Activated T-cell treated with anti-CD3 and anti-CD28 coated beads, Interleukin-2, amount 50 U/mL, for 4 hours (primary cell): ENCODE measurements at regions not wholly inside any gene's neighbourhood (a gene's known extent, or its start where the extent isn't known, plus 50 kb on each side); places are given as distances from the start of the nearest gene placed in this dataset.

ENCODE experiments used
- ATAC-seq, 2 donors: fragments of 200-7000 bp; cut with Tn5 transposase; one replicate each; pipeline ENCODE4 v1.10.0; 2021
- DNase-seq: peaks from one replicate; pipeline ENCODE4 v3.0.0-alpha.2; 2020
- H3K27me3 Mint-ChIP-seq: one replicate; pipeline ENCODE4 v1.8.0; 2021; ENCODE audit warnings: low read depth, mixed read lengths
- H3K36me3 Mint-ChIP-seq: one replicate; pipeline ENCODE4 v1.8.0; 2022; ENCODE audit warnings: mixed read lengths; ENCODE audit not compliant: insufficient read depth
- H3K4me1 Mint-ChIP-seq: one replicate; pipeline ENCODE4 v1.8.0; 2021; ENCODE audit warnings: low read depth, mixed read lengths
- H3K4me3 Mint-ChIP-seq: one replicate; pipeline ENCODE4 v1.8.0; 2021; ENCODE audit warnings: mild to moderate bottlenecking, moderate library complexity, mixed read lengths
- H3K9me3 Mint-ChIP-seq: one replicate; pipeline ENCODE4 v1.8.0; 2021; ENCODE audit warnings: mixed read lengths

DNA sequence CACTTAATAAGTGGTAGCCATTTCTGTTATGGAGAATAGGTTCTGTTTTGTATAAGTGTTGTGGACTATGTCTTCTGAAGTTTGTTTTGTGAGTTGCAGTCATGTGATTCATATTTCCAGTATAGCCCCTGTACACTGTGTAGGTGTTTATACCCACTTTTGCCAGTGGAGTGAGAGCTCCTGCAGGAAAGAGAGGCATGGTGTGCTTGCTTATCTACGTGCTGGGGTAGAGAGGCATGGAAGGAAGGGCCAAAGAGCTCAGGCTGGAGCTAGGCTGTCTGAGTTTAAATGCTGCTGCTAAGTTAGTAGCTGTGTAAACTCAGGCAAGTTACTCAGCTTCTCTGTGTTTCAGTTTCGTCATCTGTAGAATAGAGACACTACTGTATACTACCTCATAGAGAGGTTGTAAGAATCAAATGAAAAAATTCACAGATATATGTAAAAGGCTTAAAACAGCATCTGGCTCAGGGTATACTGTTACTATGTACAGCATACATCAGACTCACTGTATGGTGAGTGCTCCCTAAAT is 88.2 kb upstream of the SLC38A2 start:
- Mint-ChIP-seq H3K9me3 (no peaks in the 10 kb centered on the region), H3K27me3 (no peaks in the 10 kb centered on the region), H3K4me1 (peaks cover 54% of the 10 kb centered on the region), H3K36me3 (no peaks in the 10 kb centered on the region), H3K4me3 (peak overlapping the region; percentile 38)
- ATAC-seq, result peak; percentile 85 to 87
- no peak for DNase-seq

DNA sequence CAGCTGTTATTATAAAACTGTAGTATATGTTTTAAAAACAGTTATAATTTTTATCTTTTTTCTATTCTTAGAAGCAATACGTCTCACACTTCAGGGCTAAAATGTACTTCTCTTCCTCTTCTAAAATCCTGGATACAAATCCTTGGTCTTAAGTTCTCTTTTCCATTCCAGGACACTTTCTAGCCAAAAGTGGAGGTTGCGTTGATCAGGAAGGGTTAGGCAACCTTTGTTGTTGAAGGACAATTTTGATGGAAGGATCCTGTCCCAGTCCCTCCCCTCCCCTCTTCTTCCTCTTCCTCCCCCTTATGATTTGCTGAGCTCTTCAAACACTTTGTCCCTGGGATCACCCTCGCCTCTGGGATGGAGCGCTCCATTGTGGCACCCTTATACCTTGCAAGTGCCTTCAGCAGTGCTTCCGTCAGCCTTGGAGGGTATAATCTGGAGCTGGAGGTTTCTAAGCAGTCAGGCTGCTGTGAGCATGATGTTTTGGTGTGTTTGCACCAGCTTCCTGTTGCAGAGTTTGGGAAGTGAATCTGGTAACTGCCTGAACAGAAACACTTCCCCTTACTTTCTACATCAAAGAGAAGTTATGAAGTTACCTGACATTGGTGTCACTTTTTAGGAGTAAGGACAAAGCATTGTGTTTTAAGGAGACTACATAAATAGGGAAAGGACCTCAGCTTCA is 87.4 kb upstream of the SLC38A2 start:
- Mint-ChIP-seq H3K27me3 (no peaks in the 10 kb centered on the region), H3K4me1 (peaks cover 61% of the 10 kb centered on the region), H3K4me3 (peak overlapping the region; percentile 66), H3K9me3 (no peaks in the 10 kb centered on the region), H3K36me3 (no peaks in the 10 kb centered on the region)
- ATAC-seq, result no peak
- DNase-seq, result no peak

DNA sequence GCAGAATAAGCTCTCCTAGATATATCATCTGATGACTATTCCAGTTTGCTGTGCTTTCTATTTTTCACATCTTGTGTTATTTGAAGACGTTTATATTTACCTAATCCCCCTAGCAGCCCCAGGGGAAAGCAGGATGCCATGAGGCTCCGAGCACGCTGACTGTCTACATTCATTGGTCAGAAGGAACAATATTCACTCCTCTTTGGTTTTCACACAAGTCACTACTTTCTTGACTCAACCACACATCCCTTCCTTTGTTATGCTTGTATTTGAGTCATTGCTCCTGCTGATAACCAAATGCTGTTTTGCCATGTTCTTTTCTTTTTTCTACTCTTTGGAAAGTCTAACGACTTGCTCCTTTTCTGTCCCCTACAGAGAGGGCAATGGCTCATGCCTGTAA is 86.5 kb upstream of the SLC38A2 start:
- peak; percentile 70 to 72 for ATAC-seq
- no peaks in the 10 kb centered on the region for H3K9me3 Mint-ChIP-seq
- H3K4me3 Mint-ChIP-seq, result peak overlapping the region; percentile 57

DNA sequence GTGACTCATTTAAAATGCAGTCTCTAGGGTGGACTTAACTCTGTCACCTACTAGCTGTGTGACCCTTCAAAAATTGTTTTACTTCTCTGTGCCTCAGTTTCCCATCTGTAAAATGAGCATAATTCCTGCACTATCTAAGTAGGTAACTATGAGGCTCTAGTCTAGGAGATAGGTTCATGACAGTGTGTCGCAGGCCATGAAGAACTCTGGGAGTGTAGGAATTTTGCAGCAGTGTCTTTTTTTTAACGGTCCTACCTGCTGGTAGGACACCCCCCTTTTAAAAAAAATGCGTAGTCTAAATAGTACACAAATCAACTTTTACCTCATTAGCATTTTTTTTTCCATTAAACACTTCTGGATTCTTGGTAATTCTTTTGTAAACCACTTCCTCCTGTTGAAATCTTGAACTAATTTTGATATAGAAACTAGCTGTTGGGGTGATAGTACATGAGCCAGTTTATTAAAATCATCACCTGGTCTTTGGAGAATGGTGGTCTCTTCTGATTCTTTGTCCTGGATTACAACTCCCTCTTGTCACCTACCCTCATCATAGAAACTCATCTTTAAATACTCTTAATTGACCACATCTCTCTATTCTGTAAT is 86.0 kb upstream of the SLC38A2 start:
- Mint-ChIP-seq H3K9me3 (no peaks in the 10 kb centered on the region), H3K27me3 (no peaks in the 10 kb centered on the region), H3K4me3 (peak overlapping the region; percentile 57), H3K36me3 (no peaks in the 10 kb centered on the region), H3K4me1 (peaks cover 67% of the 10 kb centered on the region)
- DNase-seq, result no peak
- ATAC-seq, result peak; percentile 4 to 15

More for the DNA sequence above, 86.5 kb upstream of the SLC38A2 start:
- H3K36me3 Mint-ChIP-seq, result no peaks in the 10 kb centered on the region
- H3K4me1 Mint-ChIP-seq, result peaks cover 67% of the 10 kb centered on the region
- no peaks in the 10 kb centered on the region for H3K27me3 Mint-ChIP-seq
- peak; percentile 9 for DNase-seq

DNA sequence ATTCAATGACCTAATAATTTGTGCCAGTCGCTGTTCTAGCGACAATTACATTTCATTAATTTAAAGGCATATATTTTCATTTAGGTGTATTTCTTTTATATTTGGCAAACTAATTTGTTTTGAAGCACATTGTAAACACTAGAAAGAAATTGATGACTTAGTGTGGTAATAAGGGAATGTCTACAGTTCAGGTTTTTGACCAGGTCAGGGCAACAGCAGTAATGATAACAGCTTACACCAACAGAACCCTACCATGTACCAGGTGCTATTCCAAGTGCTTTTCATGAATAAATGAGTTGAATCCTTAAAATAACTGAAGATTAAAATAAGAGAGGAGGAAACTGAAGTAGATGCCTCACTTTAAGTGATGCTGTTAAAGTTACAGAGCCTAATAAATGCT is 85.4 kb upstream of the SLC38A2 start:
- Mint-ChIP-seq H3K9me3 (no peaks in the 10 kb centered on the region), H3K27me3 (no peaks in the 10 kb centered on the region), H3K36me3 (no peaks in the 10 kb centered on the region), H3K4me1 (peaks cover 67% of the 10 kb centered on the region), H3K4me3 (no peak overlapping the region)
- DNase-seq, result no peak
- ATAC-seq, result no peak

DNA sequence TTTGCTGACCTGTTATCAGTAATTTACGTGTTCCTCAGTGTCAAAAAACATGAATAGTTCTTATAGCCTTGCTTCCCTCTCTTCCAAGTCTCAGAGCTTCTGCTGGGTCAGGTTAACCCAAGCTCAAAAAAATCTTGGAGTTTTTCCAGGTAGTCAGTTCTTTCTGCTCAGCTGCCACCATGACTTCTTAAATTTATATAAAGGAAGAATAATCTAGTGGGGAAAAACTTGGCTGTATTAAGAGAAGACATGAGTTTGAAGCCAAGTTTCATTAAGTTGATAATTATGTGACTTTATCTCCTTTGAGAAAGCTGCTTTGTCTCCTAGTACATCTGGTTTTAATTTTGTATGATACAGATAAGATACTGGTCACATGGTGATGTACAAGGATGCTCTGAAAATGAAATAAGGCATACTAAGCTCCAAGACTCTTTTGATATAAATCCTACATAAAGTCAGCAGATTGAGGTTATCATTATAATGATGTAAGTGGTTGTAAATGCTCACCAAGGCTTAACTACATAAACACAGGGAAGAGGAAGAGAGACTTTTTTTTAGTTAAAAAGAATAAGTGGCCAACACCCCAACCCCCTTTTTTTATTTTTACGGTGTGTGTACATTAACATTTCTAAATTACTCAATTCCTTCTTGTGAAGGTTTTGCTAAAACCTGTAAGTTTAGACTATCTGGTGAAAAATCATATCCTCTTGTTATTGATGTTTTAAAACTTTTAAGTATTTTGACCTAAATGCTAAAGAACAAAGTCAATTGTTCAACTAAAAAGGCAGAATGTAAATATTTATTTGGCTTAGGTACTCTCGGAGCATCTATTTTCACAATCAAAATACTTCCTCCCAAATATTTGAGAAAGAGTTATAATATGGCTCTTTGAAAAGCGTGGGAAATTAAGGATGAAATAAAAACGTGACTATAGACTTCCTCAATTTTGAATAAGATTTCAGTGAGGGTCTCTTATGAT is 84.1 kb upstream of the SLC38A2 start:
- H3K4me1 Mint-ChIP-seq, result peaks cover 69% of the 10 kb centered on the region
- ATAC-seq (no peak), DNase-seq (no peak)
- H3K4me3 Mint-ChIP-seq, result peak overlapping the region; percentile 3
- H3K27me3 Mint-ChIP-seq, result no peaks in the 10 kb centered on the region
- H3K36me3 Mint-ChIP-seq, result no peaks in the 10 kb centered on the region
- H3K9me3 Mint-ChIP-seq, result no peaks in the 10 kb centered on the region

DNA sequence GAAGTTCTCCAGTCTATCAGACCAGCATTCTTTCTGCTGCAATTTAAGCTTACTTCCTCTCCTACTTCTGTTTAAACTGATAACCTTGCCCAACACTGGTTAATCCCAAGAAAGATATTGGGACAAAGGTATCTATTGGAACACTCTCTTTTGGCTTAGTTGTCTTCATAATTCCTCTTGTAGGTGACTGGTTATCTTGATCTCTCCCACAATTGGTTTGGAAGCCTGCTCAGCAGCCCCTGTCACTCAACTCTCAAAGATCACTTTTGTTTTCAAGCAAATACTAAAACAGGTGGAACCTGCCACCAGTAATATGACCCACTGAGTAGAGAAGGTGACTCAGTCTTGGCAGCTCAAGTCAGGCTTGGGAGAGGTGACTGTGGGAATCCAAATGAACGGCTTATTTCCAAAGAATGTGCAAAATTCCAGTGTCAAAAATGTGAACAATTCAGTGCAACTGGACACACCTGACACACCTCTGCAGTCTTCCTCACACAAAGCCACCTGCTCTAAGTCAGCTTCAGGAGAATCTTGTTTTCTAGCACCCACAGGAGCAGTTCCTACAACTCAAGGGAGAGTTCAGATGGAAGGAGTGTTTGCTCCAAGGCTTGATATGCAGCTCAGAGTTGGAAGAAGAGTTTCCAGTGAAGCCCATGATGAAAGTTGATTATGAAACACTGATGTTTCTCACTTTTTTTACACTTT is 83.2 kb upstream of the SLC38A2 start:
- DNase-seq, result no peak
- Mint-ChIP-seq H3K4me3 (peak overlapping the region; percentile 30), H3K27me3 (no peaks in the 10 kb centered on the region)

DNA sequence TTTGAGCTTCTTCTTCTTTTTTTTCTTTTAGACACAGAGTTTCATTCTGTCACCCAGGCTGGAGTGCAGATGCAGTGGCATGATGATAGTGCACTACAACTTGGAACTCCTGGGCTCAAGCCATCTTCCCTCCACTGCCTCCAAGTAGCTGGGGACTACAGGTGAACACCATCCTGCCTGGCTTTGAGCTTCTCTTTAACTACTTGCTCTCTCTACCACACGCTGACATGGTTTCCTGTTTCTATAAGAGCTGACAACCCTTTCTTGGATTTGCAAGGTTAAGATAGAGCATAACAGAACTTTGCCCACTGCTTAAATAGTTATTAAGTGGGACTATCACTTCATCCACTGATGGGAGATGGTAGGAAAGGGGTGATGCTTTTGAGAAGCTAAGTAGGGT is 82.4 kb upstream of the SLC38A2 start:
- no peak for DNase-seq

More for the DNA sequence above, 83.2 kb upstream of the SLC38A2 start:
- ATAC-seq, result peak; percentile 19 to 29
- H3K36me3 Mint-ChIP-seq, result no peaks in the 10 kb centered on the region
- no peaks in the 10 kb centered on the region for H3K9me3 Mint-ChIP-seq
- H3K4me1 Mint-ChIP-seq, result peaks cover 67% of the 10 kb centered on the region

DNA sequence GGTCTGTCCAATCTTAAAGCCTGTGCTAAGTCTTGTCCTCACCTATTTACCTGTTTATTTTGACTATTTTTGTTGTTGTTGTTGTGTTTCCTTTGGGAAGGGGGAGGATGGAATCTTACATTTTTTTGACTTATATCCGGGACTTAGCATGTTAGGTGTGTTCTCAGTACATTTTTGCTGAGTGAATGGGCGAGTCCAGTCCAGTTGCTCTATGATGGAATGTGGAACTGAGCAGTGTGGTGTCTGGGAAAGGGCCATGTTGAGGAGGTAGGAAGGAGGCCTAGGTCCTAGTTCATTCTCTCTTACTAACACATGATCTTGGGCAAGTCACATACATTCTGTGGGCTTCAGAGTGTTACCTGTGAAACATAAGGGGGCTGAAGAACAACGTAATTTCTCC is 80.9 kb upstream of the SLC38A2 start:
- no peak for ATAC-seq
- H3K4me3 Mint-ChIP-seq, result no peak overlapping the region
- H3K36me3 Mint-ChIP-seq, result no peaks in the 10 kb centered on the region
- no peak for DNase-seq
- H3K4me1 Mint-ChIP-seq, result peaks cover 62% of the 10 kb centered on the region
- peaks cover 2% of the 10 kb centered on the region for H3K27me3 Mint-ChIP-seq
- no peaks in the 10 kb centered on the region for H3K9me3 Mint-ChIP-seq

More for the DNA sequence above, 82.4 kb upstream of the SLC38A2 start:
- no peaks in the 10 kb centered on the region for H3K27me3 Mint-ChIP-seq
- no peak for ATAC-seq
- H3K4me3 Mint-ChIP-seq, result no peak overlapping the region
- H3K36me3 Mint-ChIP-seq, result no peaks in the 10 kb centered on the region
- peaks cover 66% of the 10 kb centered on the region for H3K4me1 Mint-ChIP-seq
- H3K9me3 Mint-ChIP-seq, result no peaks in the 10 kb centered on the region

DNA sequence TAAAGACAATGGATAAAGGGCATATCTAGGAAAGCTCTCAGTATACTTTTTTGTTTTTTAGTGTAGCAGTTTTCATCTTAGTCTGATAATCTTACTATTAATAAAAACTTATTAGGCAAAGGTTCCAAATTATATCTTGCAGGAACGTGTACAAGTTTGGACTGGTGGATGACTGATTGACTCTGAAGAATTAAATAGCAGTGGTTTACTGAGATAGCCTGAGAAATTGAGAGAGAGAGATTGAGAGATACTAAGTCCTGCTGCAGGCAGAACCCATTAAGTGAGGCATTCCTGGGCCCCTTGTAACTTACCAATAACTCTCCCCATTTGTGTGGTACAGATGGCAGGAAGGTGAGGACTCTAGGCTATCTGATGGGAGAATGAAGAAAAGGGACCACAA is 80.2 kb upstream of the SLC38A2 start:
- Mint-ChIP-seq H3K36me3 (no peaks in the 10 kb centered on the region), H3K27me3 (peaks cover 2% of the 10 kb centered on the region), H3K4me3 (no peak overlapping the region), H3K4me1 (peaks cover 56% of the 10 kb centered on the region), H3K9me3 (no peaks in the 10 kb centered on the region)
- no peak for DNase-seq
- no peak for ATAC-seq

DNA sequence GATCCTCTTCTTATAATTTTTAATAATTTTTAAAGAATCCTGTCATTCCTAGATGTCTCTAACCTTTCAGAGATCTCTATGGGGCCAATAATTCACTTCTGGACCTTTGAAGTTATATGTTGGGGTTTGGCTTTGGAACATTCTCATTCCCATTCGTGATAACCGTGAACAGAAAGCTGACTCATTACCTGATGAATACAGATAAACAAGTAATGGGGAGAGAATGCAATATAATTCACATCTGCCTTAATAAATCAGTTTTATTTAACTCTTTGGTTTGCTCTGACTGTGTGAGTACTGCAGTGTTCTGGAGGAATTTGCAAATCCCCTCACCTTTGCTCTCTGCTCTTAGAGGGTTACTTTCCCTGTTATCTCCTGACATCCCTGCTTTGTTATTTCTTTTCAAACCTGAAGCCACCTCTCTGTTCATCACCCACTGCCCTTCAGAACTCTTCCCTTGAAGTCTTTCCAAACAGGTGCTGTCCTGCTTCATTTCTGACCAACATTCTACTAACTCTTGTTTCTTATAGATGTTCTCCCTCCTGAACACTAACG is 79.6 kb upstream of the SLC38A2 start:
- H3K9me3 Mint-ChIP-seq, result no peaks in the 10 kb centered on the region
- DNase-seq (no peak), ATAC-seq (no peak)
- H3K4me1 Mint-ChIP-seq, result peaks cover 56% of the 10 kb centered on the region
- H3K27me3 Mint-ChIP-seq, result peaks cover 2% of the 10 kb centered on the region
- H3K36me3 Mint-ChIP-seq, result no peaks in the 10 kb centered on the region
- H3K4me3 Mint-ChIP-seq, result no peak overlapping the region

DNA sequence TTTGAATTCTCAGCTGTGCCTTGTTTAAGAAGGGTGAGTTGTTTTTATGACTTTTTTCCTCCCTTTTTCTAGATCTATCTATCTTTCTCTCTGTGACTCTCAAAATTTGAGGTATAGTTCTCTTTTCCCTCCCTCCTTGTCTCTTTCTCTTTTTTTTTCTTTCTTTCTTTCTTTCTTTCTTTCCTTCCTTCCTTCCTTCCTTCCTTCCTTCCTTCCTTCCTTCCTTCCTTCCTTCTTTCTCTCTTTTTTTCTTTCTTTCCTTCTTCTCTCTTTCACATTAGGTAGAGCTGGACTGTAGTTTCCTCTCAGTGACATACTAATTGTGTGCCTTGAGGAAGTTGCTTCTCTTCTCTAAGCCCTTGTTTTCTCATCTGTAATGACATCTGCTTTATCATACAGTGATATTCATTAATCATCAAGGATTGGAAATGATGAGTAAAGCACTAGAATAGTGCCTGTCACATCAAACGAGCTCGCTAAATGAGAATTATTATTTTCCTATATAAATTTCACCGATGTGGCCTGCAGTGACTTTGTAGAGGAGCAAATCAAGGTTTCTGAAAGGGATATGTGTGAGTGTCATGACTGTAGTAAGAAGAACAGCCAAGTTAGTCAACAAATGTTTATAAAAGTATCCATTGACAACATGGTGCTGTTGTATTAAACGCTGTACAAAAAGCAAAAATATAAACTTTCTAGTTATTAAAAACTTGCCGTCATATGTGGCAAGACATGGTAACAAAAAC is 78.9 kb upstream of the SLC38A2 start:
- peaks cover 2% of the 10 kb centered on the region for H3K27me3 Mint-ChIP-seq
- ATAC-seq (peak; percentile 86 to 92), DNase-seq (no peak)
- H3K9me3 Mint-ChIP-seq, result no peaks in the 10 kb centered on the region
- H3K36me3 Mint-ChIP-seq, result no peaks in the 10 kb centered on the region
- peaks cover 50% of the 10 kb centered on the region for H3K4me1 Mint-ChIP-seq
- no peak overlapping the region for H3K4me3 Mint-ChIP-seq

DNA sequence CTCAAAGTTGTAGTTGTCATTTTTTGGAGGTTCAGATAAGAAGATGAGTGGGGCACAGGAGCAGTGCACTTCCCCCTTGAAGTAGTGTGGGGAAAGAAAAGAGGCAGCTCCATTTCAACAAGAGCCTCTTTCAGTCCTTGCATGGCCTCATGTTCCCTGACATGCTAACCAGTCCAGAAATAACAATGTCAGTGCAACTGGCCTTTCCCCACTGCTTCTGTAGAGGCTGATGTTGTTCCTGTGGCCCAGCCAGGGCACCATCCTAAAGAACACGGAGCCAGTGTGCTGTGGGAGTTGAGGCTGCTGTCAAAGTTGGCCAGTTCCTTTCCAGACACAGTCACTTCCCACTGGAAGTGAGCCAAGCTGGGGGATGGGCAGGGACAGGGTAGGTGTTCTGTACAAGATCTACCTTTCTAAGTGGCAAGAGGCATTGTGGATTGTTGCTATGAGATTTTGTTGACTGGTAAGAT is 77.7 kb upstream of the SLC38A2 start:
- DNase-seq, result no peak
- no peaks in the 10 kb centered on the region for H3K36me3 Mint-ChIP-seq
- H3K9me3 Mint-ChIP-seq, result no peaks in the 10 kb centered on the region
- ATAC-seq, result no peak
- H3K4me3 Mint-ChIP-seq, result no peak overlapping the region
- H3K27me3 Mint-ChIP-seq, result peaks cover 2% of the 10 kb centered on the region
- H3K4me1 Mint-ChIP-seq, result peaks cover 44% of the 10 kb centered on the region
